ENCODE measurements at regions not wholly inside any gene's neighbourhood (a gene's known extent, or its start where the extent isn't known, plus 50 kb on each side); places are given as distances from the start of the nearest gene placed in this dataset.

- TF ChIP-seq, protein P1, sequence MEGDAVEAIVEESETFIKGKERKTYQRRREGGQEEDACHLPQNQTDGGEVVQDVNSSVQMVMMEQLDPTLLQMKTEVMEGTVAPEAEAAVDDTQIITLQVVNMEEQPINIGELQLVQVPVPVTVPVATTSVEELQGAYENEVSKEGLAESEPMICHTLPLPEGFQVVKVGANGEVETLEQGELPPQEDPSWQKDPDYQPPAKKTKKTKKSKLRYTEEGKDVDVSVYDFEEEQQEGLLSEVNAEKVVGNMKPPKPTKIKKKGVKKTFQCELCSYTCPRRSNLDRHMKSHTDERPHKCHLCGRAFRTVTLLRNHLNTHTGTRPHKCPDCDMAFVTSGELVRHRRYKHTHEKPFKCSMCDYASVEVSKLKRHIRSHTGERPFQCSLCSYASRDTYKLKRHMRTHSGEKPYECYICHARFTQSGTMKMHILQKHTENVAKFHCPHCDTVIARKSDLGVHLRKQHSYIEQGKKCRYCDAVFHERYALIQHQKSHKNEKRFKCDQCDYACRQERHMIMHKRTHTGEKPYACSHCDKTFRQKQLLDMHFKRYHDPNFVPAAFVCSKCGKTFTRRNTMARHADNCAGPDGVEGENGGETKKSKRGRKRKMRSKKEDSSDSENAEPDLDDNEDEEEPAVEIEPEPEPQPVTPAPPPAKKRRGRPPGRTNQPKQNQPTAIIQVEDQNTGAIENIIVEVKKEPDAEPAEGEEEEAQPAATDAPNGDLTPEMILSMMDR (conservative IDR thresholded peaks at IDR 0.05; ENCODE audit: low read depth, low read length), result no peak
- TF ChIP-seq EZH2 (IDR thresholded peaks at IDR 0.05; ENCODE audit: low read length, unreplicated experiment), result no peak
Measured at GRCh38 chr2:126496493-126496892, 159.5 kb upstream of the GYPC start.
